ENCODE measurements at regions not wholly inside any gene's neighbourhood (a gene's known extent, or its start where the extent isn't known, plus 50 kb on each side); places are given as distances from the start of the nearest gene placed in this dataset.

DNA sequence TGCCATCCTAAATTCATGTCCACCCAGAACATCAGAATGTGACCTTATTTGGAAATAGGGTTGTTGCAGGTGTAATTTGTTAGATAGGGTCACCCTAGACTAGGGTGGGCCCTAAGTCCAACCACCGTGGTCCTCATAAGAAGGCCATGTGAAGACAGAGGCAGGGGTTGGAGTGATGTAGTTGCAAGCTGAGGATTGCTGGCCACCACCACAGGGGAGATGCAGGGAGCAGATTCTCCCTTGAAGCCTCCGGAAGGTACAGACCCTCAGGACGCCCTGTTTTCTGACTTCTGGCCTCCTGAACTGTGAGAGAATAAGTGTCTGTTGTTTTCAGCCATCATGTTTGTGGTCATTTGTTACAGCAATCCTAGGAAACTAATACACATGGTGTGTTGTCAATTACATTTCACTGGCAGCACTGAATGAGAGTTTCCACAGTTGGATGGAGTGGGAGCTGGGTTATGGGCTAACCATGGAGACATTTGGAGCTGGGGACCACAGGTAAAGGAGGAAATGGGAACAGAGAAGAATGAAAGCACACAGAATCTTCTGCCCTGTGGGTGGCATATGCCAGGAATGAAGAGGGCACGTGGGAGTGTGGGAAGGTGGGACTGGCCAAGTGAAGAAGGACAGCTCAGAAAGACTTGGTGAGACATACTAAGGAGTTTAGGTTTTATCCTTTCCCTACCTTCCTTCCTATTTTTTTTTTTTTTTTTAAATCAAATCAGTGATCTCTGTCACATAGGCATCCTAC lies 266.0 kb downstream of the MYCN start:
- no peak for TF ChIP-seq POLR2AphosphoS5 (IDR thresholded peaks at IDR 0.05; ENCODE audit: low read depth, low read length)
- no peak for TF ChIP-seq RAD21 (IDR thresholded peaks at IDR 0.05; ENCODE audit: low read length)
- TF ChIP-seq, protein P1, sequence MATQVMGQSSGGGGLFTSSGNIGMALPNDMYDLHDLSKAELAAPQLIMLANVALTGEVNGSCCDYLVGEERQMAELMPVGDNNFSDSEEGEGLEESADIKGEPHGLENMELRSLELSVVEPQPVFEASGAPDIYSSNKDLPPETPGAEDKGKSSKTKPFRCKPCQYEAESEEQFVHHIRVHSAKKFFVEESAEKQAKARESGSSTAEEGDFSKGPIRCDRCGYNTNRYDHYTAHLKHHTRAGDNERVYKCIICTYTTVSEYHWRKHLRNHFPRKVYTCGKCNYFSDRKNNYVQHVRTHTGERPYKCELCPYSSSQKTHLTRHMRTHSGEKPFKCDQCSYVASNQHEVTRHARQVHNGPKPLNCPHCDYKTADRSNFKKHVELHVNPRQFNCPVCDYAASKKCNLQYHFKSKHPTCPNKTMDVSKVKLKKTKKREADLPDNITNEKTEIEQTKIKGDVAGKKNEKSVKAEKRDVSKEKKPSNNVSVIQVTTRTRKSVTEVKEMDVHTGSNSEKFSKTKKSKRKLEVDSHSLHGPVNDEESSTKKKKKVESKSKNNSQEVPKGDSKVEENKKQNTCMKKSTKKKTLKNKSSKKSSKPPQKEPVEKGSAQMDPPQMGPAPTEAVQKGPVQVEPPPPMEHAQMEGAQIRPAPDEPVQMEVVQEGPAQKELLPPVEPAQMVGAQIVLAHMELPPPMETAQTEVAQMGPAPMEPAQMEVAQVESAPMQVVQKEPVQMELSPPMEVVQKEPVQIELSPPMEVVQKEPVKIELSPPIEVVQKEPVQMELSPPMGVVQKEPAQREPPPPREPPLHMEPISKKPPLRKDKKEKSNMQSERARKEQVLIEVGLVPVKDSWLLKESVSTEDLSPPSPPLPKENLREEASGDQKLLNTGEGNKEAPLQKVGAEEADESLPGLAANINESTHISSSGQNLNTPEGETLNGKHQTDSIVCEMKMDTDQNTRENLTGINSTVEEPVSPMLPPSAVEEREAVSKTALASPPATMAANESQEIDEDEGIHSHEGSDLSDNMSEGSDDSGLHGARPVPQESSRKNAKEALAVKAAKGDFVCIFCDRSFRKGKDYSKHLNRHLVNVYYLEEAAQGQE (IDR thresholded peaks at IDR 0.05; ENCODE audit: low read depth, low read length): no peak
- TF ChIP-seq, protein P2, sequence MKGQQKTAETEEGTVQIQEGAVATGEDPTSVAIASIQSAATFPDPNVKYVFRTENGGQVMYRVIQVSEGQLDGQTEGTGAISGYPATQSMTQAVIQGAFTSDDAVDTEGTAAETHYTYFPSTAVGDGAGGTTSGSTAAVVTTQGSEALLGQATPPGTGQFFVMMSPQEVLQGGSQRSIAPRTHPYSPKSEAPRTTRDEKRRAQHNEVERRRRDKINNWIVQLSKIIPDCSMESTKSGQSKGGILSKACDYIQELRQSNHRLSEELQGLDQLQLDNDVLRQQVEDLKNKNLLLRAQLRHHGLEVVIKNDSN (IDR thresholded peaks at IDR 0.05; ENCODE audit: borderline replicate concordance, low read depth): no peak
- TF ChIP-seq, protein P3, sequence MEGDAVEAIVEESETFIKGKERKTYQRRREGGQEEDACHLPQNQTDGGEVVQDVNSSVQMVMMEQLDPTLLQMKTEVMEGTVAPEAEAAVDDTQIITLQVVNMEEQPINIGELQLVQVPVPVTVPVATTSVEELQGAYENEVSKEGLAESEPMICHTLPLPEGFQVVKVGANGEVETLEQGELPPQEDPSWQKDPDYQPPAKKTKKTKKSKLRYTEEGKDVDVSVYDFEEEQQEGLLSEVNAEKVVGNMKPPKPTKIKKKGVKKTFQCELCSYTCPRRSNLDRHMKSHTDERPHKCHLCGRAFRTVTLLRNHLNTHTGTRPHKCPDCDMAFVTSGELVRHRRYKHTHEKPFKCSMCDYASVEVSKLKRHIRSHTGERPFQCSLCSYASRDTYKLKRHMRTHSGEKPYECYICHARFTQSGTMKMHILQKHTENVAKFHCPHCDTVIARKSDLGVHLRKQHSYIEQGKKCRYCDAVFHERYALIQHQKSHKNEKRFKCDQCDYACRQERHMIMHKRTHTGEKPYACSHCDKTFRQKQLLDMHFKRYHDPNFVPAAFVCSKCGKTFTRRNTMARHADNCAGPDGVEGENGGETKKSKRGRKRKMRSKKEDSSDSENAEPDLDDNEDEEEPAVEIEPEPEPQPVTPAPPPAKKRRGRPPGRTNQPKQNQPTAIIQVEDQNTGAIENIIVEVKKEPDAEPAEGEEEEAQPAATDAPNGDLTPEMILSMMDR (IDR thresholded peaks at IDR 0.05): no peak
- no peak for TF ChIP-seq YY1 (IDR thresholded peaks at IDR 0.05; ENCODE audit: low read depth)
- no peak for TF ChIP-seq TAF1 (IDR thresholded peaks at IDR 0.05; ENCODE audit: borderline replicate concordance, low read depth, low read length)
- no peak for TF ChIP-seq JUND (IDR thresholded peaks at IDR 0.05)
- no peak for TF ChIP-seq SMC3 (IDR thresholded peaks at IDR 0.05; ENCODE audit: low read depth, low read length)
- no peak for TF ChIP-seq TEAD4 (IDR thresholded peaks at IDR 0.05; ENCODE audit: borderline replicate concordance, insufficient read depth)
- TF ChIP-seq, protein P4, sequence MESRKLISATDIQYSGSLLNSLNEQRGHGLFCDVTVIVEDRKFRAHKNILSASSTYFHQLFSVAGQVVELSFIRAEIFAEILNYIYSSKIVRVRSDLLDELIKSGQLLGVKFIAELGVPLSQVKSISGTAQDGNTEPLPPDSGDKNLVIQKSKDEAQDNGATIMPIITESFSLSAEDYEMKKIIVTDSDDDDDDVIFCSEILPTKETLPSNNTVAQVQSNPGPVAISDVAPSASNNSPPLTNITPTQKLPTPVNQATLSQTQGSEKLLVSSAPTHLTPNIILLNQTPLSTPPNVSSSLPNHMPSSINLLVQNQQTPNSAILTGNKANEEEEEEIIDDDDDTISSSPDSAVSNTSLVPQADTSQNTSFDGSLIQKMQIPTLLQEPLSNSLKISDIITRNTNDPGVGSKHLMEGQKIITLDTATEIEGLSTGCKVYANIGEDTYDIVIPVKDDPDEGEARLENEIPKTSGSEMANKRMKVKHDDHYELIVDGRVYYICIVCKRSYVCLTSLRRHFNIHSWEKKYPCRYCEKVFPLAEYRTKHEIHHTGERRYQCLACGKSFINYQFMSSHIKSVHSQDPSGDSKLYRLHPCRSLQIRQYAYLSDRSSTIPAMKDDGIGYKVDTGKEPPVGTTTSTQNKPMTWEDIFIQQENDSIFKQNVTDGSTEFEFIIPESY (IDR thresholded peaks at IDR 0.05; ENCODE audit: borderline replicate concordance, low read depth): no peak
